ENCODE measurements at regions not wholly inside any gene's neighbourhood (a gene's known extent, or its start where the extent isn't known, plus 50 kb on each side); places are given as distances from the start of the nearest gene placed in this dataset.

- Histone ChIP-seq H4K20me1 (ENCODE audit: insufficient read depth, low read length) (no peaks in the 10 kb centered on the region), H2AFZ (ENCODE audit: low read depth, low read length) (no peak overlapping the region), H3K9me3 (ENCODE audit: insufficient read depth, low read length) (no peaks in the 10 kb centered on the region), H3K9ac (ENCODE audit: low read length) (no peak overlapping the region), H3K27ac (ENCODE audit: low read length) (no peak overlapping the region), H3K36me3 (replicated peaks; ENCODE audit: low read depth, low read length) (no peaks in the 10 kb centered on the region), H3K27me3 (ENCODE audit: low read depth, low read length) (no peaks in the 10 kb centered on the region), H3K4me2 (ENCODE audit: low read length) (no peak overlapping the region), H3K4me1 (ENCODE audit: low read length) (no peaks in the 10 kb centered on the region), H3K79me2 (ENCODE audit: low read length) (no peaks in the 10 kb centered on the region), H3K4me3 (ENCODE audit: low read length) (no peak overlapping the region)
- TF ChIP-seq CTCF (IDR thresholded peaks at IDR 0.05; ENCODE audit: low read depth, low read length) (no peak), EZH2phosphoT487 (IDR thresholded peaks at IDR 0.05; ENCODE audit: low read depth) (no peak)
Measured at GRCh38 chr15:59946084-59946483, 58.0 kb upstream of the FOXB1 start.

- H3K79me2 ChIP-seq (ENCODE audit: low read length): no peaks in the 10 kb centered on the region
- no peak overlapping the region for H3K4me2 ChIP-seq (ENCODE audit: low read length)
- H3K4me3 ChIP-seq (ENCODE audit: low read length): no peak overlapping the region
- H2AFZ ChIP-seq (ENCODE audit: low read depth, low read length): no peak overlapping the region
- H3K27me3 ChIP-seq (ENCODE audit: low read depth, low read length): no peaks in the 10 kb centered on the region
- H3K4me1 ChIP-seq (ENCODE audit: low read length): no peaks in the 10 kb centered on the region
- H3K9ac ChIP-seq (ENCODE audit: low read length): no peak overlapping the region
- H3K27ac ChIP-seq (ENCODE audit: low read length): no peak overlapping the region
- TF ChIP-seq EZH2phosphoT487 (IDR thresholded peaks at IDR 0.05; ENCODE audit: low read depth) (no peak), CTCF (IDR thresholded peaks at IDR 0.05; ENCODE audit: low read depth, low read length) (no peak)
- H3K9me3 ChIP-seq (ENCODE audit: insufficient read depth, low read length): no peaks in the 10 kb centered on the region
- H4K20me1 ChIP-seq (ENCODE audit: insufficient read depth, low read length): no peaks in the 10 kb centered on the region
- H3K36me3 ChIP-seq (replicated peaks; ENCODE audit: low read depth, low read length): no peaks in the 10 kb centered on the region
Measured at GRCh38 chr15:59945036-59945435, 59.1 kb upstream of the FOXB1 start.

GRCh38 chr15:59941612-59942011 is 62.5 kb upstream of the FOXB1 start:
- no peaks in the 10 kb centered on the region for H3K9me3 ChIP-seq (ENCODE audit: insufficient read depth, low read length)
- no peak overlapping the region for H3K4me2 ChIP-seq (ENCODE audit: low read length)
- no peak for TF ChIP-seq EZH2phosphoT487 (IDR thresholded peaks at IDR 0.05; ENCODE audit: low read depth)
- TF ChIP-seq CTCF (IDR thresholded peaks at IDR 0.05; ENCODE audit: low read depth, low read length): no peak
- H3K4me3 ChIP-seq (ENCODE audit: low read length): no peak overlapping the region
- H2AFZ ChIP-seq (ENCODE audit: low read depth, low read length): no peak overlapping the region
- no peaks in the 10 kb centered on the region for H3K36me3 ChIP-seq (replicated peaks; ENCODE audit: low read depth, low read length)
- no peak overlapping the region for H3K9ac ChIP-seq (ENCODE audit: low read length)
- H3K4me1 ChIP-seq (ENCODE audit: low read length): no peaks in the 10 kb centered on the region
- no peaks in the 10 kb centered on the region for H4K20me1 ChIP-seq (ENCODE audit: insufficient read depth, low read length)
- H3K79me2 ChIP-seq (ENCODE audit: low read length): no peaks in the 10 kb centered on the region
- no peak overlapping the region for H3K27ac ChIP-seq (ENCODE audit: low read length)
- H3K27me3 ChIP-seq (ENCODE audit: low read depth, low read length): no peaks in the 10 kb centered on the region

- TF ChIP-seq EZH2phosphoT487 (IDR thresholded peaks at IDR 0.05; ENCODE audit: low read depth): no peak
- TF ChIP-seq CTCF (IDR thresholded peaks at IDR 0.05; ENCODE audit: low read depth, low read length): no peak
- Histone ChIP-seq H3K4me1 (ENCODE audit: low read length) (no peaks in the 10 kb centered on the region), H2AFZ (ENCODE audit: low read depth, low read length) (no peak overlapping the region), H3K27ac (ENCODE audit: low read length) (no peak overlapping the region), H3K9me3 (ENCODE audit: insufficient read depth, low read length) (no peaks in the 10 kb centered on the region), H4K20me1 (ENCODE audit: insufficient read depth, low read length) (no peaks in the 10 kb centered on the region), H3K9ac (ENCODE audit: low read length) (no peak overlapping the region), H3K79me2 (ENCODE audit: low read length) (no peaks in the 10 kb centered on the region), H3K36me3 (replicated peaks; ENCODE audit: low read depth, low read length) (no peaks in the 10 kb centered on the region), H3K27me3 (ENCODE audit: low read depth, low read length) (no peaks in the 10 kb centered on the region), H3K4me3 (ENCODE audit: low read length) (no peak overlapping the region), H3K4me2 (ENCODE audit: low read length) (no peak overlapping the region)
Measured at GRCh38 chr15:59940928-59941327, 63.2 kb upstream of the FOXB1 start.

Data from OCI-LY3 (cell line).